ENCODE measurements at regions not wholly inside any gene's neighbourhood (a gene's known extent, or its start where the extent isn't known, plus 50 kb on each side); places are given as distances from the start of the nearest gene placed in this dataset.

DNA sequence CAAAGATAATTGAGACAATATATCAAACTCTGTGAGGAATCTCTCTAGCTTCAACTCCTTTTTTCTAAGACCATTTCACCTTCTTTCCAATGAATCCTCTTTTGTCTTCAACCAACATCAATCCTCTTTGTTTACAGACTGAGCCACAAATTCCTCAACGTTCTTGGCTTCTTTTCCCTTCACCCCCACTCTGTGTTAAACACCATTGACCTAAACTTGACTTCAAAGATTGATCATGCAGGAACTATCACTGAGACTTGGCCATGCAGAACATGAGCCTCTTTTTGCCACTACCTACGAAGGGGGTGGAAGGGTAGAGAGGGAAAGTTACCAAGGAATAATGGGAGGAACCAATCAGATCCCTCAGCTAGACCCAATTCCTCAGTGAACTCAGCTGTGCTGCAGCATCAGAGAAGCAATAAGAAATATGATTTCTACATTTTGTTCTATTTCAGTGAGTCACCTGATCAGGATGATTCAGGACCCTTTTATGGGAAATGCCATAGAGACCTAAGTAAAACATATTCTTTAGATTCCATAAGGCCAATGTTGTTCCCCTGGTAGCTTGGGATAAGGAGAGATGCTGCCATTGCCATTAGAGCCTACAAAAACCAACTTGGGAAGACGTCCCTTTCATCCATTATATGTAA is 187.7 kb upstream of the RGMB start:
- DNase-seq = no peak

DNA sequence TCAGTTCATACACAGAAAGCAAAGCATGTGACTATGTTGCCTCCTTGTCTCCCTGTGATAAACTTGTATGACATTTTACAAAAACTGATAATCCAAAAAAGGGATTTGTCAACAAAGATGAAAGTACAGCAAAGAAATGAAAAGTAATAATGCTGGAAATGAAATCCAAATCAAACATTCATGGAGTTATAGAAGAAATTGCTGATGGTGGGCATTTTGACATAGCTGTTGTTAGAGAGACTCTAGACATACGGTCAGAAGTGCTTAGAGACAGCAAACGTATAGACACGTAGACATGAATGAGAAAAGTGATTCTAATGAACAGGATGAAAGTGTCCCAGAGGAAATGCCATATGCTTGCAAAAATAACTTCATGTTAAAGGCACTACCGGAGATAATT is 186.9 kb upstream of the RGMB start:
- DNase-seq = no peak

- DNase-seq = no peak
These were observed 186.3 kb upstream of the RGMB start for GRCh38 chr5:98587166-98587565.

DNA sequence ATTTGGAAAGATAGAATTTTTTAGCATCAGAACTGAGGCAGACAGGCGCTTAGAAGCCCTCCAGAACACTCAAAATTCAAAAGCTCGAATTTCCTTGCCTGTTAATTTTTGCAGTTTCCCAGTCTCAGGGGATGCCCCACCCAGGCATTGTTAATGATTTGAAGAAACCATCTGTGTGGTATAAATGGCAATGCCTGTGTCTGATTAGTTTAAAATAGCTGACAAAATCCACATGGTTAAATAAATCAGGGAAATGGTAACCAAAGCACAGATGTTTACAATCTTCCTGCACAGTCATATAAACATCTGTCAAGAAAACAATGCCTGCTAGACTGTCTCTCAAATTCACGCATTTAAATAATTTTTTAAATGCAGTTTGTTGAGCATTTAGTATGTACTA is 185.2 kb upstream of the RGMB start:
- no peak for DNase-seq

DNA sequence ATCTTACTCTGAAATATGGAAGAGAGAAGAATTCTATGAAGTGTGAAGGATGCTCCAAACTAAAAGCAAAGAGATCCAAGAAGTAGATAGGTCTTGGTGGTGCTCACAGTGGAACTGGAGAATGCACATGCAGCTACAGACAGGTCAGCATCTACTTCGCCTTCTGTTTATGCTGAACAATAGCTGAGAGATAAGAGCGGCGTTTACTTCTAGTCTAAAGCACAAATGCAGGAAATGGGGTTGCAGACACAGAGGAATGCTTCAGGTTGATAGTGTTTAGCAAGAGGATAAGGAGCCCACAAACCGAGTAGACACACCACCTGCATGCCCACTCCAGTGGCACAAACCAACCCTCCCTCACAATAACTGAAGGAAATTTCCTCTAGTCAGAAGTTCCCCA is 180.0 kb upstream of the RGMB start:
- no peak for DNase-seq

DNA sequence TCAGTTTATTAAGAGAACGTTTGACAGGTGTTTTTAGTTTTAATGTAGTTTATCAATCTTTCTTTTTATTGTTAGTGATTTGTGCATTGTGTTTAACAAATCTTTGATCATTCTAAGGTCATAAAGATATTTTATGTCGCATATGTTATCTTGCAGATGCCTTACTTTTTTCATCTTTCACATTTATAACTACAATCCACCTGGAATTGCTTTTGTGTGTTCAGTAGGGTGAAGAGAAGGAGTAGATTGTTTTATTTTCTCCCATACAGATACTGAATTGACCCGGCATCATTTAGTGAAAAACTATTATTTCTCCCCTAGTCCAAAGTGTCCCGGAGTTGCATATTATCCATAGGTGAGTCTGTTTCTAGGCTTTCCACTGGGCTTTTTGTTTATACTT is 179.4 kb upstream of the RGMB start:
- no peak for DNase-seq

- DNase-seq = no peak
These were observed 174.4 kb upstream of the RGMB start for GRCh38 chr5:98599016-98599415.

- no peak for DNase-seq
These were observed 170.8 kb upstream of the RGMB start for GRCh38 chr5:98602534-98603112.

GRCh38 chr5:98603456-98603855 is 170.0 kb upstream of the RGMB start:
- no peak for DNase-seq

DNA sequence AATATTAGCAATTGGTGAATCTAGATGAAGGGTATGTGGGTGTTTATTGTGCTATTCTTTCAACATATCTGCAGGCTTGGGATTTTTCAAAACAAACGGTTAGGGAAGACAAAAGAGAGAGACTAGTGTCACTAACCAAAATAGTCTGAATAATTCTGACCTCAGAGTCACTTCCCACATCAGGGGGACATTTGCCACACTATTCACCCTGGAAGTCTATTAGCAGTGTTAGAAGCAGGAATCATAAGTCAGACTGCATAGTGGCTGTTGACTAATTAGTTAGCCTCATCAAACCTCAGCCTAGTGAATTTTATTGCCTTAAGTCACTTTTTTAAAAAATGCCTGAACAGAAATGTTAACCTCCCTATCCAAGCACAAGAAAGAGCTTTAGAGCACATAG is 169.2 kb upstream of the RGMB start:
- DNase-seq = no peak

DNA sequence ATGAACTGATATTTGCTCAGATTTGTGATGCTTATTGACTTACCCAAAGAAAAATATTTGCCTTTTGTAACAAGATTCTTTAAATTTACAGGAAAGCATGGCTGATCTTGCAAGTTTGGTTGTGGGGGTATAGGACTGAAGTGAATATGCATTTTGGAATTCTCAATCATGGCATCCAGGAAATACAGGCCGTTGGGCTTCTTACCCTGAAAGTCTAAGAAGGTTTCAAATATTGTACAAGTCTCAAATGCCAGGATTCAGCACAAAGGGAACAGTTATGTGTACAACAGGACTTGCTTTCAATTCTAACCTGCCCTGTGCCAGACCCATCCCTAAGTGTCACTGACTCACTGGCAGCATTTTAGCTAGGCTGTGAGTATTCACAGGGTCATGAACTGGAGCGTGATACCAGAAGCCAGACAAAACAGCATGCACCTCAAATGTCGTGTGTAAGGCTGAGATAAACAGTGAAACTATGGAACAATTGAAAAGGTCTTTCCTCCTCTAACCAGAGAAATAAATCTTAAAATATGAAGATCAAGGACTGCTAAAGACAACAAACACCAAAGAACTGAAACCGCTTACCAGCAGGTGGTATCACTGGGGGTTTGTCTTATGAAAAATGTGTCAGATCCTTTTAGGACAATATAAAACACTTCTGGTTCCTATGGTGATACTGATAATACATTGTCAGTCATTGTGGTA is 168.6 kb upstream of the RGMB start:
- no peak for DNase-seq

GRCh38 chr5:98605426-98605825 is 168.0 kb upstream of the RGMB start:
- DNase-seq = no peak

DNA sequence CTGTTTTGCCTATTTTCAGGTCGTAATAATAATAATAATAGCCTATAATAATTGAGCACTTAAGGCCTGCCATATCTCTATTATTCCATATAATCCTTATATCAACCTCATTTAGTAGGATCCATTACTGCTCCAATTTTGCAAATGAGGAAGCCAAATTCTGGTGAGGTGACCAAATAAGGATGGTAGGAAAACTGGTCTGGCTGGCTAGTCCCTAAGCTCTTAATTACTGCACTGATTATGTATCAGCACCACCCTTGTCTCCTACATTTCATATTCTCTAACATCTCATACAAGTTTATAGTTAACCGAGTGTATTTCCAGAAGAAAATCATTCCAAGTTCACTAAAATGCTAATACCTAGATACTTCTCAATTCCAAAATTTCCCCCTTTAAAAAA is 166.5 kb upstream of the RGMB start:
- no peak for DNase-seq

DNA sequence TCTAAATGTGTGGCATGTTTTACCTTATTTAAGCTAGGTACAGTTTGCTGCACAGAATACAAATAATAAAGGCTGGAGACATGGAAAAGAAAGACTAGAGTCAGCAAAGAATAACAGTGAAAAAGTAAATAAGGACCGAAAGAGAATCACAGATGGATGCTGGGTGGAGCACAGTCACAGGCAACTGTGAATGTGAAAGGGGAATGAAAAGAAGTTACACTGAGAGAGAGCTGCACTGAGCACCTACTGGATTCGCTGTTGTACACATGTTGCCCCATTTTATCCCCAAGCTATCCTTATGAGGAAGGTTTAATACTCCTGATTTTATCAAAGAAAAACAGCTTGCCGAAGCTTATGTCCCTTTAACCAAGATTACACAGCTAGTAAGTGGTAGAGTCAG is 165.4 kb upstream of the RGMB start:
- DNase-seq = no peak

DNA sequence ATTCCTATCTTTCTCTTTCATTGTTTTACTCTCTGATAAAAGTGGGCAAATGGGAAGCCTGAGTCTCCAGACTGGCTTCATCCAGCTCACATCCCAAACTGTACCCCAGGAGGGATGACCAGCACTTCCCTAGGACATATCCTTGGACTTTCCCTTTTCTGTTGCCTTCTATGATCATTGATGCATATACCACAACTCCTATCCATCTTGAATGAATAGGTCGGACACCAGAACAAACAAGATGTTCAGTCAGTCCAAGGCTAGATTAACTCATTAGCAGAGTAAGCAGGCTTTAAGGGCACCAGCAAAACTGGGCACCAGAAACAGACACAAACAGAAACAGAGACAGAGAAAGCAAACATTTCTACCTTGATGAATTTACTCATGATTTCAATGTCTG is 159.1 kb upstream of the RGMB start:
- DNase-seq = no peak

DNA sequence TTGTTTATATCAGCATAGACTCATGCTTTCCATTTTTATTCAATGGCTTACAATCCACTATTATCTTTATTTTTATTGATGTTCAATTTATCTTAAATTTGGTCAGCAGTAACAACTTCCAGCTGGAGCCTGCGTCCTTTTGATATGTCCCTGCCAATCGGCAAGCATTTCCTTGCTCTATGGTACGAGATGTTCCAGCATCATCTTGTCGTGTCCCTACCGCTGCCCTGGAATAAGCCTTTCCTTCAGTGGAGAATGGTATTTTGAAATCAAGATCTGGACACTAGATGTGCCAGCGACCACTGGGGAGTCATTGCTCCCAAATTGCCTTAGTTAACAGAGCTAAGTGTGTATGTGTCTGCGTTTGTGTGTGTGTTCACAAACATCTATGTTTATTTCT is 151.6 kb upstream of the RGMB start:
- DNase-seq = no peak

DNA sequence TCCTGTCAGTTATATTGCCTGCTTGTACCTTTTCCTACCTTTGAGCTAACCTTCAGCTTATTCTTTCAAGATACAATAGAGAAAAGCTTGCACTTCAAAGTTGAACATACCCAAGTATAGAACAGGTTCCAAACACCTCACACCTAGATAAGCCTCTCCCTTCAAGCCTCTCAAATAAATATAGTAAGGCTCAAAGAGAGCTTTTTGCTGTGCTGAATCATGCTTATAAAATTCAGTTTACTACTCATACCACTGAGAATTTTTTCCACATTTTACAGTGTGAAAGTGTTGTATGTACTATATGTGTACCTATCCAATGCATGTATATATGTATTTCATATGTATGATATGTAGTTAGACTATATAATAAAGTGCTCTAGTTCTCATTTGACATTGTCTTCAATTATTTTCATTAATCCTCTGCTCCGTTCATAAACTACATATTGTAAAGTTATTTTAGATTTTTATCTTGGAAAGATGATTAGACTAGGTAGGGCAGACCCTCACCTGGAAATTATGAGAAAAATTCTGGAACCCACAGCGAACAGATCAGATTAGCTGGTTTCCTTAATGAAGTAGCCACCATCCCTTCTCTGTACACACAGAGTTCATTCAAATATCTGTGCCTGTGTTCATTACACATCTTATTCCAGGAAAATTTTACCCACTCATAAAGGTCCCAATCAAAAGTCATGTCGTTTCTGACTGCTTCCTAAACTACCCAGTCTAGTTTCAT is 149.2 kb upstream of the RGMB start:
- DNase-seq = no peak

DNA sequence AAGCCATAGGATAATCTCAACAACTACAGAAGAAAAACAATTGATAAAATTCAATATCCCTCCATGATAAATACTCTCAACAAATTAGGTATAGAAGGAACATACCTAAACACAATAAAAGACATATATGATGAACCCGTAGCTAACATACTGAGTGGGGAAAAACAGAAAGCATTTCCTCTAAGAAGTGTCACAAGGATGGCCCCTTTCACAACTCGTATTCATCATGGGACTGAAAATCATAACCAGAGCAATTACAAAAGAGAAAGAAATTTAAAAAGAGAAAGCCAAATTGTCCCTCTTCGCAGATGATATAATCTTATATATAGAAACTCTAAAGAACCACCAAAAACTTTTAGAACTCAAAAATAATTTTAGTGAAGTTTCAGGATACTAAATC is 146.3 kb upstream of the RGMB start:
- DNase-seq = no peak

DNA sequence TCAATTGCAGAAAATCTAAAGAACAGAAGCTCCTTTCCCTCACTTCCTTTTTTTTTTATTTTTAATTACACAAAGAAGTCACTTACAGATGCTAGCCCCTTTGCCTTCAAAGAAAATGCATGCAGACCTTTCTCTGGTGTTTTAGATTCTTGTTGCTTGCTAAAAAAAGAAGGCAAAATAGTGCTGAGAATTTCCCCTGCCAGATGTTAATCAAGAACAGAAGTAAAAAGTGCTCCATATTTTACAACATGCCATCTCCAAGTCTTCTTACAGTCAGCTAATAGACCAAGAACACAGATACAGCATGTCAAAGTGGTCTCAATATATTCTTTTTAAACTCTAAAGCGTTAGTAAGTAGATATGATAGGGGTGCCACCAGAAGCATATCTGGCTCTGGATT is 142.8 kb upstream of the RGMB start:
- DNase-seq = no peak

- peak; percentile 18 for DNase-seq
These were observed 142.0 kb upstream of the RGMB start for GRCh38 chr5:98631311-98632054.

GRCh38 chr5:98635656-98636055 is 137.8 kb upstream of the RGMB start:
- DNase-seq = no peak

- DNase-seq = no peak
These were observed 136.3 kb upstream of the RGMB start for GRCh38 chr5:98637116-98637515.

GRCh38 chr5:98637557-98637956 is 135.9 kb upstream of the RGMB start:
- no peak for DNase-seq
